GM21367 (cell line): ENCODE measurements at regions not wholly inside any gene's neighbourhood (a gene's known extent, or its start where the extent isn't known, plus 50 kb on each side); places are given as distances from the start of the nearest gene placed in this dataset.
"Not testable (repeated sequence)": the region's sequence is repeated elsewhere in the genome, so short reads cannot be mapped to it uniquely, and the experiment has no call there.

Experiments
- ATAC-seq: cut with Tn5 transposase; IDR thresholded peaks from one replicate; pipeline ENCODE4 v1.9.1; 2021; ENCODE audit not compliant: unreplicated experiment

GRCh38 chr4:26204249-26204825 is 116.5 kb upstream of the RBPJ start:
- no peak for ATAC-seq

- no peak for ATAC-seq
Measured at GRCh38 chr4:26204911-26205370, 115.9 kb upstream of the RBPJ start.

- ATAC-seq = no peak
Measured at GRCh38 chr4:26206339-26206738, 114.5 kb upstream of the RBPJ start.

- ATAC-seq = no peak
Measured at GRCh38 chr4:26206999-26207398, 113.8 kb upstream of the RBPJ start.

- ATAC-seq = no peak
Measured at GRCh38 chr4:26207631-26208030, 113.2 kb upstream of the RBPJ start.

GRCh38 chr4:26208237-26208994 is 112.4 kb upstream of the RBPJ start:
- no peak for ATAC-seq

GRCh38 chr4:26209378-26209777 is 111.4 kb upstream of the RBPJ start:
- not testable (repeated sequence) for ATAC-seq

- no peak for ATAC-seq
Measured at GRCh38 chr4:26212528-26212927, 108.3 kb upstream of the RBPJ start.

- no peak for ATAC-seq
Measured at GRCh38 chr4:26213317-26213716, 107.5 kb upstream of the RBPJ start.

- no peak for ATAC-seq
Measured at GRCh38 chr4:26214994-26215393, 105.8 kb upstream of the RBPJ start.

GRCh38 chr4:26215725-26216124 is 105.1 kb upstream of the RBPJ start:
- ATAC-seq = no peak

- ATAC-seq = no peak
Measured at GRCh38 chr4:26217481-26217880, 103.3 kb upstream of the RBPJ start.

GRCh38 chr4:26217961-26218676 is 102.7 kb upstream of the RBPJ start:
- peak; percentile 69 for ATAC-seq

GRCh38 chr4:26218677-26219605 is 101.9 kb upstream of the RBPJ start:
- peak; percentile 23 for ATAC-seq

- ATAC-seq = no peak
Measured at GRCh38 chr4:26220696-26221095, 100.1 kb upstream of the RBPJ start.

- no peak for ATAC-seq
Measured at GRCh38 chr4:26223155-26223554, 97.7 kb upstream of the RBPJ start.

- no peak for ATAC-seq
Measured at GRCh38 chr4:26226629-26227376, 94.0 kb upstream of the RBPJ start.

GRCh38 chr4:26227601-26228229 is 93.1 kb upstream of the RBPJ start:
- no peak for ATAC-seq

GRCh38 chr4:26228883-26229282 is 91.9 kb upstream of the RBPJ start:
- no peak for ATAC-seq

- ATAC-seq = no peak
Measured at GRCh38 chr4:26229974-26230373, 90.8 kb upstream of the RBPJ start.
